22Rv1 (cell line): ENCODE measurements at regions not wholly inside any gene's neighbourhood (a gene's known extent, or its start where the extent isn't known, plus 50 kb on each side); places are given as distances from the start of the nearest gene placed in this dataset.

ENCODE experiments used
- CTCF ChIP-seq: fragments of 450-650 bp; IDR thresholded peaks from 2 replicates; pipeline ENCODE4 v1.5.1; 2017; ENCODE audit warnings: mild to moderate bottlenecking
- ZFX ChIP-seq: fragments of 450-650 bp; IDR thresholded peaks from 2 replicates; pipeline ENCODE4 v1.6.1; 2017; ENCODE audit warnings: antibody characterized with exemption, borderline replicate concordance

DNA sequence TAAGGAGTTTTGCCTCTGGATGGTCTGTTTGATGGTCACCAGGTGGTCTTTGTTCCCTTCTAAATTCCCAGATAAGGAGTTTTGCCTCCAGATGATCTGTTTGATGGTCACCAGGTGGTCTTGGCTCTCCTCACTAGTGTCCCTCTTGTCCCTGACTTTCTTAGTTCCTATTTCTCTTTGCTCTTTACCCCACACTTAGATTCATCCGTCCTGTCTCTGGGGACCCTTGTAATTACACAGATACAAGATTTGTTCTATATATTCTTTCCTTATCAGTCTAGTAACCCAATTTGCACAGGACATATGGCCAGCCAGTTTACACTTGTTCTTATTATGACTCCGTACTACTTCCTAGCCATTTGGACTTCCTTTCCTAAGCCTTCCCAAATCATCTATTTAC, 84.0 kb upstream of the B3GAT2 start:
- TF ChIP-seq ZFX (no peak), CTCF (no peak)
